Nephron progenitor cell (in vitro differentiated cells): ENCODE measurements at regions not wholly inside any gene's neighbourhood (a gene's known extent, or its start where the extent isn't known, plus 50 kb on each side); places are given as distances from the start of the nearest gene placed in this dataset.

ENCODE experiments used
- DNase-seq: peaks from one replicate; pipeline ENCODE4 v3.0.0; 2021
- H3K27ac Mint-ChIP-seq: 2 replicates; pipeline ENCODE4 v1.8.0; 2021; ENCODE audit warnings: mild to moderate bottlenecking, moderate library complexity, mixed read lengths
- H3K27me3 Mint-ChIP-seq: 2 replicates; pipeline ENCODE4 v1.8.0; 2021; ENCODE audit warnings: mild to moderate bottlenecking, low read depth, mixed read lengths; ENCODE audit not compliant: poor library complexity
- H3K36me3 Mint-ChIP-seq: 2 replicates; pipeline ENCODE4 v1.8.0; 2021; ENCODE audit warnings: low read depth, mixed read lengths
- H3K4me1 Mint-ChIP-seq: 2 replicates; pipeline ENCODE4 v1.8.0; 2021; ENCODE audit warnings: mixed read lengths
- H3K4me3 Mint-ChIP-seq: 2 replicates; pipeline ENCODE4 v1.8.0; 2021; ENCODE audit warnings: mild to moderate bottlenecking, moderate library complexity, mixed read lengths
- H3K9me3 Mint-ChIP-seq: 2 replicates; pipeline ENCODE4 v1.8.0; 2021; ENCODE audit warnings: mild to moderate bottlenecking, moderate library complexity, mixed read lengths
- CTCF ChIP-seq: fragments of 200-600 bp; sonication (generic); IDR thresholded peaks from 2 replicates; pipeline ENCODE4 v1.5.0; 2021; ENCODE audit warnings: antibody characterized with exemption

- no peak for TF ChIP-seq CTCF
- H3K4me3 Mint-ChIP-seq = no peak overlapping the region
- no peaks in the 10 kb centered on the region for H3K9me3 Mint-ChIP-seq
- no peaks in the 10 kb centered on the region for H3K36me3 Mint-ChIP-seq
- no peak for DNase-seq
- peaks cover 17% of the 10 kb centered on the region for H3K4me1 Mint-ChIP-seq
- H3K27ac Mint-ChIP-seq = peak overlapping the region; percentile 40
- no peaks in the 10 kb centered on the region for H3K27me3 Mint-ChIP-seq
Observed at GRCh38 chr9:26746357-26747072, 146.1 kb downstream of the CAAP1 start.

GRCh38 chr9:26745111-26745510 is 147.5 kb downstream of the CAAP1 start:
- no peak for TF ChIP-seq CTCF
- DNase-seq = no peak
- Mint-ChIP-seq H3K4me3 (no peak overlapping the region), H3K4me1 (peaks cover 17% of the 10 kb centered on the region), H3K9me3 (peaks cover 4% of the 10 kb centered on the region), H3K36me3 (no peaks in the 10 kb centered on the region), H3K27ac (no peak overlapping the region), H3K27me3 (no peaks in the 10 kb centered on the region)

- peaks cover 17% of the 10 kb centered on the region for H3K4me1 Mint-ChIP-seq
- no peak overlapping the region for H3K27ac Mint-ChIP-seq
- peaks cover 11% of the 10 kb centered on the region for H3K9me3 Mint-ChIP-seq
- H3K36me3 Mint-ChIP-seq = no peaks in the 10 kb centered on the region
- TF ChIP-seq CTCF = peak; percentile 81
- DNase-seq = no peak
- no peaks in the 10 kb centered on the region for H3K27me3 Mint-ChIP-seq
- H3K4me3 Mint-ChIP-seq = no peak overlapping the region
Observed at GRCh38 chr9:26744191-26744965, 148.2 kb downstream of the CAAP1 start.

GRCh38 chr9:26742828-26743476 is 149.7 kb downstream of the CAAP1 start:
- H3K36me3 Mint-ChIP-seq = peaks cover 4% of the 10 kb centered on the region
- peaks cover 5% of the 10 kb centered on the region for H3K4me1 Mint-ChIP-seq
- no peaks in the 10 kb centered on the region for H3K27me3 Mint-ChIP-seq
- DNase-seq = no peak
- TF ChIP-seq CTCF = no peak
- no peak overlapping the region for H3K4me3 Mint-ChIP-seq
- peak overlapping the region; percentile 43 for H3K27ac Mint-ChIP-seq
- H3K9me3 Mint-ChIP-seq = peaks cover 25% of the 10 kb centered on the region

- TF ChIP-seq CTCF = no peak
- peaks cover 87% of the 10 kb centered on the region for H3K9me3 Mint-ChIP-seq
- H3K27me3 Mint-ChIP-seq = peaks cover 7% of the 10 kb centered on the region
- peaks cover 11% of the 10 kb centered on the region for H3K36me3 Mint-ChIP-seq
- no peak for DNase-seq
- H3K27ac Mint-ChIP-seq = no peak overlapping the region
- no peak overlapping the region for H3K4me3 Mint-ChIP-seq
- no peaks in the 10 kb centered on the region for H3K4me1 Mint-ChIP-seq
Observed at GRCh38 chr9:26735160-26735559, 157.4 kb downstream of the CAAP1 start.
